Esophagus squamous epithelium (tissue), 4 donors: ENCODE measurements at regions not wholly inside any gene's neighbourhood (a gene's known extent, or its start where the extent isn't known, plus 50 kb on each side); places are given as distances from the start of the nearest gene placed in this dataset.

ENCODE experiments used
- POLR2A ChIP-seq, 4 donors: fragments of 450-650 bp; IDR thresholded peaks; one replicate each; pipeline ENCODE4 v1.6.1; 2017; ENCODE audit warnings: antibody characterized with exemption in 4 of 4, mild to moderate bottlenecking in 4 of 4, moderate library complexity in 3 of 4
- TF ChIP-seq, protein P1 (sequence below), 6 experiments: fragments of 450-650 bp in 4 of 6; fragments of 200-600 bp in 2 of 6; sonication (generic) in 2 of 6; IDR thresholded peaks; one replicate each; pipeline ENCODE4 v1.5.1; 2016 to 2019; ENCODE audit warnings: antibody characterized with exemption in 6 of 6, mild to moderate bottlenecking in 4 of 6, moderate library complexity in 4 of 6

DNA sequence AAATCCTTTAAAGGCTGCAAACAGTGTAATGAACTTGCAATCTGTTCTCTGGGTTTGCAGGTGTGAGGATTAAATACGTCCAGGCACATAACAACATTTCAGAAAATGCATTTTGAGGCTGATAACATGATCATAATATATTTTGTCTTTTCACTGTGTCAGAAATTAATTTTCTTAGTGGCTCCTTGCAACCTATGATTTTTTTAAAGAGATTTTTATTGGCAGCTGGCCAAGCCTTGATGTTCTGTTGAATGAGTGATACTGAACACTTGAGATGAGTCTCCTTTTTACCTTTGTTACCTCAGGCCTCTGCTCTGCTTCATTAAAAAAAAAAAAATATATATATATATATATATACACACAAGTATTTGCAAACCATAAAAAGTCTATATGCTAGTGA is 68.2 kb upstream of the TENM3 start:
- TF ChIP-seq, protein P1, sequence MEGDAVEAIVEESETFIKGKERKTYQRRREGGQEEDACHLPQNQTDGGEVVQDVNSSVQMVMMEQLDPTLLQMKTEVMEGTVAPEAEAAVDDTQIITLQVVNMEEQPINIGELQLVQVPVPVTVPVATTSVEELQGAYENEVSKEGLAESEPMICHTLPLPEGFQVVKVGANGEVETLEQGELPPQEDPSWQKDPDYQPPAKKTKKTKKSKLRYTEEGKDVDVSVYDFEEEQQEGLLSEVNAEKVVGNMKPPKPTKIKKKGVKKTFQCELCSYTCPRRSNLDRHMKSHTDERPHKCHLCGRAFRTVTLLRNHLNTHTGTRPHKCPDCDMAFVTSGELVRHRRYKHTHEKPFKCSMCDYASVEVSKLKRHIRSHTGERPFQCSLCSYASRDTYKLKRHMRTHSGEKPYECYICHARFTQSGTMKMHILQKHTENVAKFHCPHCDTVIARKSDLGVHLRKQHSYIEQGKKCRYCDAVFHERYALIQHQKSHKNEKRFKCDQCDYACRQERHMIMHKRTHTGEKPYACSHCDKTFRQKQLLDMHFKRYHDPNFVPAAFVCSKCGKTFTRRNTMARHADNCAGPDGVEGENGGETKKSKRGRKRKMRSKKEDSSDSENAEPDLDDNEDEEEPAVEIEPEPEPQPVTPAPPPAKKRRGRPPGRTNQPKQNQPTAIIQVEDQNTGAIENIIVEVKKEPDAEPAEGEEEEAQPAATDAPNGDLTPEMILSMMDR (IDR thresholded peaks at IDR 0.05), result no peak
- TF ChIP-seq POLR2A (IDR thresholded peaks at IDR 0.05), result no peak
